ENCODE measurements at regions not wholly inside any gene's neighbourhood (a gene's known extent, or its start where the extent isn't known, plus 50 kb on each side); places are given as distances from the start of the nearest gene placed in this dataset.

DNA sequence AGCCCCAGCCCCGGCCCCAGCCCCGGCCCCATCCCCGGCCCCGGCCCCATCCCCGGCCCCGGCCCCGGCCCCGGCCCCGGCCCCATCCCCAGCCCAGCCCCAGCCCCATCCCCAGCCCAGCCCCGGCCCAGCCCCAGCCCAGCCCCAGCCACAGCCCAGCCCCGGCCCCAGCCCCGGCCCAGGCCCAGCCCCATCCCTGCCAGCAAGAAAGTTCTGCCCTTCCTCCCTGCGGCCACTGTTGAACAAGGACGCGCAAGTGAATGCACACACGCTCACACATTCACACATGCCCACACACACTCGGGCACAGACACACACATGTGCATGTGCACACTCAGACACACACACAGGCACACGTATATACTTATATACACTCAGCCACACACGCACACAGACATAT lies 287.0 kb downstream of the NDUFA10 start:
- Histone ChIP-seq H3K4me1 (ENCODE audit: control insufficient read depth, extremely low read depth, insufficient read depth, low read length) (no peaks in the 10 kb centered on the region), H3K36me3 (ENCODE audit: control insufficient read depth in 2 of 2, extremely low read depth in 1 of 2, insufficient read depth in 2 of 2, low read length in 2 of 2) (no peaks in the 10 kb centered on the region), H2AFZ (ENCODE audit: low read depth, low read length) (no peak overlapping the region), H3K9me3 (replicated peaks; ENCODE audit: control insufficient read depth, insufficient read depth, low read length) (no peaks in the 10 kb centered on the region), H3K4me3 (replicated peaks in 1 of 3; ENCODE audit: insufficient read depth in 1 of 3, low read depth in 1 of 3, low read length in 3 of 3) (no peak overlapping the region), H3K9ac (replicated peaks; ENCODE audit: extremely low read depth, insufficient read depth, low read length) (no peak overlapping the region), H3K27ac (ENCODE audit: insufficient read depth, low read depth, low read length) (no peak overlapping the region), H3K27me3 (ENCODE audit: control insufficient read depth in 2 of 2, insufficient read depth in 2 of 2, low read length in 2 of 2) (no peaks in the 10 kb centered on the region), H3K9me1 (replicated peaks; ENCODE audit: control insufficient read depth, extremely low read depth, insufficient read depth, low read length) (no peaks in the 10 kb centered on the region), H3K4me2 (ENCODE audit: insufficient read depth, low read length) (no peak overlapping the region), H3K79me2 (ENCODE audit: control insufficient read depth, insufficient read depth, low read length) (no peaks in the 10 kb centered on the region), H4K20me1 (replicated peaks; ENCODE audit: control insufficient read depth, extremely low read depth, insufficient read depth, low read length) (no peaks in the 10 kb centered on the region)
- no TSS peak for BruUV-seq (replicated peaks)
- intact Hi-C loops (cut with micrococcal nuclease) (no loop called here), dilution Hi-C loops (cut with MboI; ENCODE audit: extremely low pct_ligation_motif_present, low sequenced_read_pairs) (no loop called here)
- CTCF ChIA-PET = no interaction called here
- FAIRE-seq (no peak), DNase-seq (ENCODE audit: low read depth, low spot score) (no peak)
- TF ChIP-seq, protein P1, sequence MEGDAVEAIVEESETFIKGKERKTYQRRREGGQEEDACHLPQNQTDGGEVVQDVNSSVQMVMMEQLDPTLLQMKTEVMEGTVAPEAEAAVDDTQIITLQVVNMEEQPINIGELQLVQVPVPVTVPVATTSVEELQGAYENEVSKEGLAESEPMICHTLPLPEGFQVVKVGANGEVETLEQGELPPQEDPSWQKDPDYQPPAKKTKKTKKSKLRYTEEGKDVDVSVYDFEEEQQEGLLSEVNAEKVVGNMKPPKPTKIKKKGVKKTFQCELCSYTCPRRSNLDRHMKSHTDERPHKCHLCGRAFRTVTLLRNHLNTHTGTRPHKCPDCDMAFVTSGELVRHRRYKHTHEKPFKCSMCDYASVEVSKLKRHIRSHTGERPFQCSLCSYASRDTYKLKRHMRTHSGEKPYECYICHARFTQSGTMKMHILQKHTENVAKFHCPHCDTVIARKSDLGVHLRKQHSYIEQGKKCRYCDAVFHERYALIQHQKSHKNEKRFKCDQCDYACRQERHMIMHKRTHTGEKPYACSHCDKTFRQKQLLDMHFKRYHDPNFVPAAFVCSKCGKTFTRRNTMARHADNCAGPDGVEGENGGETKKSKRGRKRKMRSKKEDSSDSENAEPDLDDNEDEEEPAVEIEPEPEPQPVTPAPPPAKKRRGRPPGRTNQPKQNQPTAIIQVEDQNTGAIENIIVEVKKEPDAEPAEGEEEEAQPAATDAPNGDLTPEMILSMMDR (IDR thresholded peaks at IDR 0.05; ENCODE audit: extremely low read depth in 1 of 2, insufficient read depth in 1 of 2, low read depth in 1 of 2, low read length in 2 of 2) = no peak
- TF ChIP-seq POLR2AphosphoS5 (IDR thresholded peaks at IDR 0.05; ENCODE audit: insufficient read depth, low read depth, low read length) (no peak), JUN (IDR thresholded peaks at IDR 0.05; ENCODE audit: borderline replicate concordance, insufficient read depth, insufficient read length, low read depth) (no peak), FOS (IDR thresholded peaks at IDR 0.05; ENCODE audit: borderline replicate concordance, insufficient read depth, low read length) (no peak), EZH2 (IDR thresholded peaks at IDR 0.05; ENCODE audit: borderline replicate concordance, low read depth, low read length, severe bottlenecking) (no peak), GATA2 (IDR thresholded peaks at IDR 0.05; ENCODE audit: insufficient read depth, insufficient read length, low read depth, low read length) (no peak), POLR2A (IDR thresholded peaks at IDR 0.05; ENCODE audit: low read depth, low read length) (no peak), MYC (IDR thresholded peaks at IDR 0.05; ENCODE audit: low read depth, low read length) (no peak)
- TF ChIP-seq, protein P2, sequence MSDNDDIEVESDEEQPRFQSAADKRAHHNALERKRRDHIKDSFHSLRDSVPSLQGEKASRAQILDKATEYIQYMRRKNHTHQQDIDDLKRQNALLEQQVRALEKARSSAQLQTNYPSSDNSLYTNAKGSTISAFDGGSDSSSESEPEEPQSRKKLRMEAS (IDR thresholded peaks at IDR 0.05; ENCODE audit: insufficient read depth, insufficient read length) = no peak
- POLR2A ChIA-PET = no interaction called here
